Sciatic nerve (tissue), 2 donors: ENCODE measurements at regions not wholly inside any gene's neighbourhood (a gene's known extent, or its start where the extent isn't known, plus 50 kb on each side); places are given as distances from the start of the nearest gene placed in this dataset.

ENCODE experiments used
- ATAC-seq: fragments of 200-7000 bp; cut with Tn5 transposase; one replicate; pipeline ENCODE4 v1.9.1; 2020; ENCODE audit warnings: mild to moderate bottlenecking, moderate library complexity
- DNase-seq: peaks from one replicate; pipeline ENCODE4 v3.0.0-alpha.2; 2020; ENCODE audit warnings: low spot score
- intact Hi-C: fragments of 100-400 bp; cut with DNase I; formaldehyde crosslinking; loops from one replicate; pipeline ENCODE4 v1.14.2; 2022
- donor health status: DM: no; HTN: no; CAD: no.
- donor health status: DM: no; HTN: no; CAD: no.

DNA sequence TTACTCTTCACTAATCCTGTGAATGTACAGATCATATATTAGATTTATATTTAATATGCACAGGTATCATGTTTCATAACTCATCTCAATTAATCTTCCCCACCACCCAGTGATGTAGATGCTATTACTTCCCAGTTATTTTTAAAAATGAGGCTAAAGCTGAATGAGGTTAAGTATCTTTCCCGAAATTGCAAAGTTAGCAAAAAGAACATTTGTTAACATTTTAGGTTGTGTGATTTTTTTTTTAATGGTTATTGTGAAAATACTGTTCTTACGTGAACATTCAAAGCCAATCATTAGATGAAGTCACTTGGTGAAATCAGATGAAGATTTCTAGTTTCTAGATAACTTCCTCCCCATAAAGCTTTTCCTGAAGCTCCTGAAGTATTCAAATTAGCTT is 186.9 kb upstream of the PLEKHA5 start:
- DNase-seq (no peak), ATAC-seq (no peak)
- intact Hi-C loops: no loop called here

- ATAC-seq: no peak
- no peak for DNase-seq
- intact Hi-C loops: no loop called here
Observed at GRCh38 chr12:18943200-18943599, 186.3 kb upstream of the PLEKHA5 start.

DNA sequence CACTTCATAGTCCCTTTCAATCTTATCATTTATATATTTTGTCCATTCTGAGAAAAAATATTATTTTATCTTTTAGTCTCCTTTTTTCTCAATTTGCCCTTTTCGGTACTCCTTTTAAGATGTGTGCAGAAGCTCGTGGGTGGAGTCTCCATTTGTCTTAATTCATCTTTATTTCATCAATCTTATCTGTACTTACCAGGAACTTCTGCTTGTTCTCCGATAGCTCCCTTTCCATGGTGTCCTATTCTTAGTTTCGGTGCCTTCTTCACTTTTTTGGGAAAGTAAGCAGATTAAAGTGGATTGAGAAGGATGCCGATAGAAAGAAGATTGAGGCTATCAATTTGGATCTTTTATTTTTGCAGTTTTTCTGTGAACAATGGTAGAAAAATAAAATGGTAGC is 183.4 kb upstream of the PLEKHA5 start:
- ATAC-seq (no peak), DNase-seq (no peak)
- intact Hi-C loops: no loop called here

- ATAC-seq (no peak), DNase-seq (no peak)
- intact Hi-C loops: no loop called here
Observed at GRCh38 chr12:18951218-18951617, 178.3 kb upstream of the PLEKHA5 start.

DNA sequence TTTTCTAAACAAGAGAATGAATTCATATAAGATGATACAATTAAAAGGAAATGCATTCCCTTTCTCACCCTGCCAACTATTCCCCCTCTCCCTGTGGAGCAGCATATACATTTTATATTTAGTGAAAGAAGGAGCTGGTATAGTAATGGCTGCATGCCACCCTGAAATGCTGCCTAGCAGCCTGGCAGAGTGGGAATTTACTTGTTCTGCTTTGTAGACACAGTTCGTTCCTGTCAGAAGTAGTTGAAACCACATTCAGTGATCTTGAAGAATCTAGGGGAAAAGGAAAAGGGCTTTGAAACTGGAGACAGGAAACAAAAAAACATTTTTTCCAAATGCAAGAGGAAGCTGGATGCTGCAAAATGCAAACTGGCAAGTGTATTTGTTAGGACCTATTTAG is 176.0 kb upstream of the PLEKHA5 start:
- intact Hi-C loops: no loop called here
- DNase-seq (no peak), ATAC-seq (no peak)

DNA sequence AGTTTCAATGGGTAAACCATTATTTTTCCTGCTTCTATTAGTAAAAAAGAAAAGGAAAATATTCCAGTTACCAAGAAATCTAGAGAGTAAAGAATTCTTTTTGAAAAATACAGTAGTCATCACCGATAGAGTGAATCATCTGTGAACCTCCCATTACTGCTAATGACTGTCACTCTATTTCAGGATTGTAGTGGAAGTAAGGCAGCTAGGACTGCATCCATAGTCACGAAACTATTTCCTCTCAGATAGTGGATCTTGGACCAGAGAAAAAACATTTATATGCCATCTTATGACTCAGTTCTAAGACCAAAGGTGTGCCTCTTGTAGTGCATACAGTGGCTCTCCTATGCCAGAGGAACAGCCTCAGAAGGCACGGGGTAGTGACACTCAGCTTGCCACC is 173.9 kb upstream of the PLEKHA5 start:
- intact Hi-C loops: no loop called here
- no peak for ATAC-seq
- DNase-seq: no peak

- ATAC-seq (no peak), DNase-seq (no peak)
- intact Hi-C loops: no loop called here
Observed at GRCh38 chr12:18965203-18965602, 164.3 kb upstream of the PLEKHA5 start.

GRCh38 chr12:18966954-18967353 is 162.6 kb upstream of the PLEKHA5 start:
- ATAC-seq (no peak), DNase-seq (no peak)
- intact Hi-C loops: no loop called here

DNA sequence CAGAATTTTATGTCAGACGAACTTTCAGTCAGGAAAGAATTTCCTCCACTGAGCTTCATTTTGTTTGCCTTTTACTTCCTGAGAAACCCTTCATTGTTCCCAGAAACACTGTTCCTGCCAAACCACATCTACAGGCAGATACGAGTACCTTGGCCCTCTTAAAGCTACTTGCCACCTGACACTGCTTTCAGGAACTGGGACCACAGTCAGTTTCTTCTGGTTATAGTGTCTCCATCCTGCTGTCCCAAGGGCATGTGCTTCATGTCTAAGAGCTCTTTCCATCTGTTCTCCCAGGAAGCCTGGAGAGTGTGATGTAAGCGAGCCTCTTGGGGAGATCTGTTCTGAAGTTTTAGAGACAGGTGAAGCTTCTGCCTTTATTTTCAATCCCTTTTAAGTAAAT is 161.7 kb upstream of the PLEKHA5 start:
- ATAC-seq: peak; percentile 34
- intact Hi-C loops: no loop called here
- DNase-seq: no peak

- DNase-seq (no peak), ATAC-seq (no peak)
- intact Hi-C loops: no loop called here
Observed at GRCh38 chr12:18969512-18969911, 160.0 kb upstream of the PLEKHA5 start.

GRCh38 chr12:18970603-18971002 is 158.9 kb upstream of the PLEKHA5 start:
- no peak for ATAC-seq
- no peak for DNase-seq
- intact Hi-C loops: no loop called here

DNA sequence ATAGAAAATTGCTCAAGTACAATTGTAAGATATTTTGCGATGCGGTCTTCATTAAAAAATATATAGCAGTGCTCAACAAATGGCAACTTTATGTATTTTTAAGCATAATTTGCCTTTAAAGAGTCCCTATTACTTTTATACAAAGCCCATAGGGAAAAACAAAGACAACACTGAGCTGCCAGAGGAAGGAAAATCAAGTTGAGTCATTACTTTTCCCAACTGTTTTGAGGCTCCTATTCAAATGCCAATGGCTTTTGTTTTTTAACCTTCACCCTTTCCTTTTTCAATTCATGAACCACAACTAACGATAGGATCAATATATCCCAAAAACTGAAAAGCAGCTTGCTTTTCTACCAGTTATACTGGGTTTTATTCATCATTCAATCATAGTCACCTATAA is 157.6 kb upstream of the PLEKHA5 start:
- ATAC-seq (no peak), DNase-seq (no peak)
- intact Hi-C loops: no loop called here

DNA sequence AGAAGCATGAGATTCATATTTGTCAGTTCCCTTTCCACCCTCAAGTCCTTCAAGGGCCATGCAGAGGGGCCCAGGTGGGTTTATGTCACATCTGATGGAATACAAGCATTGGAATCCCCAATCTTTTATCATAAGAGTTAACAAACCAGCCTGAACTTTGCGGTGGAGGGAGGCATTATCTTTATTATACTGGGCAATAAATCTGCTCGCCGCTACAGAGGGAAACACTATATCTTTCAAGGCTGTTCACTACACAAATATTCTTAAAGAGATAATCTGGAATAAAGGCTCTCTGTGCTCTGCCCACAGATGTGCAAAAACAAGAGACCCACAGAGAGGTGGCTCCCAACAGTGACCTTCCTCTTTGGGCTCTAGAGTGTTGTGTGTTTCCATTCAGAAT is 153.6 kb upstream of the PLEKHA5 start:
- ATAC-seq: no peak
- intact Hi-C loops: no loop called here
- DNase-seq: no peak

GRCh38 chr12:18979401-18980126 is 150.0 kb upstream of the PLEKHA5 start:
- DNase-seq (no peak), ATAC-seq (no peak)
- intact Hi-C loops: no loop called here

DNA sequence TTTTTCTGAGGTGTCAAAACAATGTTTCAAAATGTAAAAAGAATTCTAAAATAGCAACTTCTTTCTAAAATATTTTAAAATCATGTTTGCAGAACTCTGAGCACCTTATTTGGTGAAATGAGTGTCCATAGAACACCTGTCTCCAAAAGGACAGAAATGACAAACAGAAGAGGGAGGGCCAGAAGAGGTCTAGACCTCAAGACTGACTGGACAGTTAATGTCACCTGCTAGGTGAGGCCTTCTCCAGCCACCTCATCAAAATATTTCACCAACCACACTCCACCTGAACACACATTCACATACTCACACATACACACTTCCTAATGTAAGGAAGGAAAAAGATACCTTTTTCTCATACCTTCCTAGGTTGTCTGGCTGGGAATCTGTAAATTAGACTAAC is 147.8 kb upstream of the PLEKHA5 start:
- intact Hi-C loops: no loop called here
- no peak for ATAC-seq
- DNase-seq: no peak

- DNase-seq: no peak
- intact Hi-C loops: no loop called here
- no peak for ATAC-seq
Observed at GRCh38 chr12:18982226-18982949, 147.1 kb upstream of the PLEKHA5 start.

- intact Hi-C loops: no loop called here
- ATAC-seq (no peak), DNase-seq (no peak)
Observed at GRCh38 chr12:18983854-18984253, 145.7 kb upstream of the PLEKHA5 start.

- DNase-seq (no peak), ATAC-seq (no peak)
- intact Hi-C loops: no loop called here
Observed at GRCh38 chr12:18990856-18991255, 138.7 kb upstream of the PLEKHA5 start.

DNA sequence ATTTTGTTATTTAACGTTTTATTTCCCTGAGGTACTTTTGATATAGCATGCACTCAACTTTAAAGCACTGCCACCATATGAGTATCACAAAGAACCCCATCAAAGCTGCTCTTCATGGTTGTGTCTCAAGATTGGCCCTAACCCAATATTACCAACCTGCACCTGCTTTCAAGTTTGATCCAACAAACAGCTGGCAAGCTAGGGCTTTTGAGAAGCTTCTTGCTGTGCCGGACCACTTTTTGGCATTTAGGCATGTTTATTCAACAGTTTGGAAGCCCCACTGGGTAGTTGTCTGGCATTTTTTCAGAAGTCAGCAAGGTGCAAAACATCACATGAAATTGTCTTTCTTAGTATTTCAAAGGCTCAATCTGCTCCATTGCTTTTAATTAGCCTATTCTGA is 137.2 kb upstream of the PLEKHA5 start:
- no peak for ATAC-seq
- intact Hi-C loops: no loop called here

DNA sequence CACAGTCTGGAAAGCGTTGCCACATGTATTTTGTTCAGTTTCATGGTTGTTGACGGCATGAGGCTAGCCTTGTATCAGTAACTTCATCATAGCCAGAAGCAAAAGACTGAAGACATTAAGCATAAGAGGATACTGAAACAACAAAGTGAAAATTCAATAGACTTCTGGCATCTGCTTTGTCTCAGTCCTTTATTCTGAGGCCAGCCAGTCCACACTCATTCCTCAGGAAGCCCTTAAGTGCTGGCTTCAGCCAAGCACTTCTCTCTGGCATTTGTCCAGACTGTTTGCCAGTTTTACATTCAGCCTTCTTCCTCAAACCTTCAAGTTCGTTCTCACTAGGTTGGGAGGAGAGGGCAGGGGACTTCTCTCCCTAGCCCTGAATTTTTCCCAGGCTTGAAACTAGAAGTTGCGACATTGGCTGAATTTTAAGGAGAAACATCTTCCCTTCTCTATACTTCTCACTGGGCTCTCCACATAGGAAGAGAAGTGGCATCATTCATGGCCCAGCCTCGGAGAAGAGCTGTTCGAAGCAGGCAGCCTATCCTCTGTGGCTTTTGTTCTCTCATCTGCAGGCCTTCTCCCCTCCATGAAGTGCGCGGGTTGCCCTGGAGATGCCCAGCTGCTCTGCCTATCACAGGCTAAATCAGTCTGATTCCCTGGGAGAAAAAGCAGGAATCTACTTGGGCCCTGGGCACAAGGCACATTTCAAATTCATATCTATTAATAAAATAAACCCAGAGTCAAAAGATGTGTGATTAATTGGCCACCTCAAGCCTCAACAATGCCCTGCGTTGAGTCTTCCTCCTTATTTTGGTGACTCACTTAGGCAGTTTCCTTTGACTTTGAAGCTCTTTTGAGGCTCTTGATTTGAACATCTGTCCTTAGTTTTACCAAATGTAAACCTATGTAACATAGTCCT is 130.9 kb upstream of the PLEKHA5 start:
- DNase-seq (no peak), ATAC-seq (no peak)
- intact Hi-C loops: no loop called here

More for the DNA sequence above, 137.2 kb upstream of the PLEKHA5 start:
- no peak for DNase-seq
